Chondrocyte (in vitro differentiated cells): ENCODE measurements at regions not wholly inside any gene's neighbourhood (a gene's known extent, or its start where the extent isn't known, plus 50 kb on each side); places are given as distances from the start of the nearest gene placed in this dataset.
"Not testable (repeated sequence)": the region's sequence is repeated elsewhere in the genome, so short reads cannot be mapped to it uniquely, and the experiment has no call there.

ENCODE experiments used
- DNase-seq: peaks from one replicate; pipeline ENCODE4 v3.0.0; 2021; ENCODE audit warnings: mixed read lengths, low spot score
- H3K27ac Mint-ChIP-seq: one replicate; pipeline ENCODE4 v1.8.0; 2021; ENCODE audit warnings: mild to moderate bottlenecking, moderate library complexity, mixed read lengths; ENCODE audit not compliant: unreplicated experiment
- H3K27me3 Mint-ChIP-seq: 2 replicates; pipeline ENCODE4 v1.8.0; 2021; ENCODE audit warnings: low read depth, mixed read lengths
- H3K36me3 Mint-ChIP-seq: 2 replicates; pipeline ENCODE4 v1.8.0; 2021; ENCODE audit warnings: low read depth, mixed read lengths
- H3K4me1 Mint-ChIP-seq: 2 replicates; pipeline ENCODE4 v1.8.0; 2021; ENCODE audit warnings: low read depth, mild to moderate bottlenecking, mixed read lengths
- H3K4me3 Mint-ChIP-seq: one replicate; pipeline ENCODE4 v1.8.0; 2021; ENCODE audit warnings: mild to moderate bottlenecking, moderate library complexity, mixed read lengths; ENCODE audit not compliant: unreplicated experiment
- H3K9me3 Mint-ChIP-seq: 2 replicates; pipeline ENCODE4 v1.8.0; 2021; ENCODE audit warnings: low read depth, mixed read lengths
- CTCF ChIP-seq: fragments of 200-600 bp; sonication (generic); IDR thresholded peaks from 2 replicates; pipeline ENCODE4 v1.5.0; 2021; ENCODE audit warnings: antibody characterized with exemption, mild to moderate bottlenecking, moderate library complexity

- no peaks in the 10 kb centered on the region for H3K36me3 Mint-ChIP-seq
- no peak overlapping the region for H3K27ac Mint-ChIP-seq
- H3K9me3 Mint-ChIP-seq = no peaks in the 10 kb centered on the region
- DNase-seq = no peak
- no peak for TF ChIP-seq CTCF
- peaks cover 3% of the 10 kb centered on the region for H3K27me3 Mint-ChIP-seq
- no peak overlapping the region for H3K4me3 Mint-ChIP-seq
- H3K4me1 Mint-ChIP-seq = no peaks in the 10 kb centered on the region
Measured at GRCh38 chr1:166627558-166627957, 211.7 kb upstream of the POGK start.

- DNase-seq = no peak
- no peak for TF ChIP-seq CTCF
- Mint-ChIP-seq H3K9me3 (no peaks in the 10 kb centered on the region), H3K36me3 (no peaks in the 10 kb centered on the region), H3K4me1 (no peaks in the 10 kb centered on the region), H3K27ac (no peak overlapping the region), H3K27me3 (peaks cover 4% of the 10 kb centered on the region), H3K4me3 (no peak overlapping the region)
Measured at GRCh38 chr1:166628259-166628658, 211.0 kb upstream of the POGK start.

GRCh38 chr1:166629946-166630345 lies 209.3 kb upstream of the POGK start:
- no peaks in the 10 kb centered on the region for H3K9me3 Mint-ChIP-seq
- H3K36me3 Mint-ChIP-seq = no peaks in the 10 kb centered on the region
- H3K27ac Mint-ChIP-seq = no peak overlapping the region
- no peak for TF ChIP-seq CTCF
- H3K4me1 Mint-ChIP-seq = no peaks in the 10 kb centered on the region
- H3K27me3 Mint-ChIP-seq = peaks cover 8% of the 10 kb centered on the region
- no peak overlapping the region for H3K4me3 Mint-ChIP-seq
- no peak for DNase-seq

- no peak for TF ChIP-seq CTCF
- H3K9me3 Mint-ChIP-seq = no peaks in the 10 kb centered on the region
Measured at GRCh38 chr1:166630369-166630768, 208.9 kb upstream of the POGK start.

GRCh38 chr1:166638137-166638536 lies 201.1 kb upstream of the POGK start:
- H3K4me1 Mint-ChIP-seq = no peaks in the 10 kb centered on the region
- TF ChIP-seq CTCF = no peak
- peaks cover 5% of the 10 kb centered on the region for H3K27me3 Mint-ChIP-seq
- peak; percentile 77 for DNase-seq
- H3K4me3 Mint-ChIP-seq = no peak overlapping the region
- H3K9me3 Mint-ChIP-seq = peaks cover 3% of the 10 kb centered on the region
- H3K36me3 Mint-ChIP-seq = no peaks in the 10 kb centered on the region
- H3K27ac Mint-ChIP-seq = no peak overlapping the region

More at GRCh38 chr1:166630369-166630768, 208.9 kb upstream of the POGK start:
- no peak overlapping the region for H3K27ac Mint-ChIP-seq
- no peaks in the 10 kb centered on the region for H3K36me3 Mint-ChIP-seq
- H3K27me3 Mint-ChIP-seq = peaks cover 8% of the 10 kb centered on the region
- DNase-seq = no peak
- no peak overlapping the region for H3K4me3 Mint-ChIP-seq
- H3K4me1 Mint-ChIP-seq = no peaks in the 10 kb centered on the region

GRCh38 chr1:166657228-166657627 lies 182.0 kb upstream of the POGK start:
- not testable (repeated sequence) for H3K36me3 Mint-ChIP-seq, DNase-seq, H3K4me3 Mint-ChIP-seq, H3K27ac Mint-ChIP-seq, H3K4me1 Mint-ChIP-seq, H3K27me3 Mint-ChIP-seq, H3K9me3 Mint-ChIP-seq

- DNase-seq, H3K27ac Mint-ChIP-seq, H3K36me3 Mint-ChIP-seq, H3K27me3 Mint-ChIP-seq, H3K4me3 Mint-ChIP-seq, H3K9me3 Mint-ChIP-seq, H3K4me1 Mint-ChIP-seq: not testable (repeated sequence)
Measured at GRCh38 chr1:166666790-166667189, 172.5 kb upstream of the POGK start.

- not testable (repeated sequence) for H3K27me3 Mint-ChIP-seq, H3K27ac Mint-ChIP-seq, H3K4me1 Mint-ChIP-seq, H3K9me3 Mint-ChIP-seq, H3K36me3 Mint-ChIP-seq, H3K4me3 Mint-ChIP-seq, DNase-seq
Measured at GRCh38 chr1:166667600-166667999, 171.7 kb upstream of the POGK start.
